MG63 (cell line): ENCODE measurements at regions not wholly inside any gene's neighbourhood (a gene's known extent, or its start where the extent isn't known, plus 50 kb on each side); places are given as distances from the start of the nearest gene placed in this dataset.
A peak's percentile ranks its signal among the peaks of the same experiment; 100 is the strongest.
"Not testable (repeated sequence)": the region's sequence is repeated elsewhere in the genome, so short reads cannot be mapped to it uniquely, and the experiment has no call there.

Source experiments
- DNase-seq: peaks from one replicate; pipeline ENCODE4 v3.0.0-alpha.2; 2020
- H3K27me3 ChIP-seq: fragments of 250-450 bp; sonication (Bioruptor Pico); 2 replicates; pipeline ENCODE4 v1.5.1; 2020; ENCODE audit warnings: mild to moderate bottlenecking, moderate library complexity
- H3K36me3 ChIP-seq: fragments of 250-450 bp; sonication (Bioruptor Pico); 2 replicates; pipeline ENCODE4 v1.5.1; 2020; ENCODE audit warnings: mild to moderate bottlenecking, moderate library complexity
- H3K4me3 ChIP-seq: fragments of 250-450 bp; sonication (Bioruptor Pico); 2 replicates; pipeline ENCODE4 v1.5.1; 2020; ENCODE audit warnings: mild to moderate bottlenecking, moderate library complexity
- H3K9me3 ChIP-seq: fragments of 250-450 bp; sonication (Bioruptor Pico); 2 replicates; pipeline ENCODE4 v1.5.1; 2020; ENCODE audit warnings: mild to moderate bottlenecking, moderate library complexity

DNA sequence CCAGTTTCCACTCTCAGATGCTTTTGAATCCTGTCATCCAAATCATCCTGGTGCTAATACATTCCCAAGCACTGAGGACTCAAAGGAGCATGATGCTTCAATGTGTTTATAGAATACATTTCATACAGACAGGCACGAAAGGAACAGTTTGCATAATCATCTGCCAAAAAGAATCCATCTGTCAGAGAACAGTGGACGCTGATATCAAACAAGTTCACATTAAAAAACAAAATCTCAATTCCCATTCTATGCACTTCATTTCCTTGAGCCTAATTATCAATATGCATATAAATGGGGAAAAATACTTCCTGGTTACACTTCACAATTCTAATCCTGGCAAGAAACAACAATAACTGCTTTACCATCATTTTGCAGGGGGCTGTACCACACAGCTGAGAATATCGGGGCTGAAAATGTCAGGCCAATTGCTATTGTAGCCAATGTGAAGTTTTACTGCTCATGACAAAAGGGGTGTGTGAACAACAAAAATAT, 125.5 kb upstream of the FAM174A start:
- Histone ChIP-seq H3K9me3 (no peaks in the 10 kb centered on the region), H3K36me3 (no peaks in the 10 kb centered on the region), H3K27me3 (no peaks in the 10 kb centered on the region), H3K4me3 (no peak overlapping the region)
- no peak for DNase-seq

DNA sequence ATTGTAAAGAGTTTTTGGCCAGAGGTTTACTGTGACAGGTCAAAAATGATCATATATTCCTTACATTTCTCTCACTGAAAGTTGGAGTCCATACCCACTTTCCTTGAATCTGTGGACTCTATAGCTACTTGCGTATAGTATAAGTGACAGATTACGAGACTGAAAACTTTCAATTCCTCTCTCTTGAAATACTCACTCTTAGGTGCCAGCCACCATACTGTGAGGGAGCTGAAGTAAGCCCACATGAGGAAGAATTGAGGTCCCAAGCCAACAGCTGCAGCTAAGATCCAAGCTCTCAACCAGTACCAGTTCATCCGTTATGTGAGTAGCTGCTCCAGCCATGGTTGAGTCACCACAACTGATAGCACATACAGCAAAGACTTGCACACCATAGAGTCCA, 128.1 kb upstream of the FAM174A start:
- no peaks in the 10 kb centered on the region for H3K36me3 ChIP-seq
- no peaks in the 10 kb centered on the region for H3K27me3 ChIP-seq
- H3K4me3 ChIP-seq, result no peak overlapping the region
- H3K9me3 ChIP-seq, result no peaks in the 10 kb centered on the region
- no peak for DNase-seq

DNA sequence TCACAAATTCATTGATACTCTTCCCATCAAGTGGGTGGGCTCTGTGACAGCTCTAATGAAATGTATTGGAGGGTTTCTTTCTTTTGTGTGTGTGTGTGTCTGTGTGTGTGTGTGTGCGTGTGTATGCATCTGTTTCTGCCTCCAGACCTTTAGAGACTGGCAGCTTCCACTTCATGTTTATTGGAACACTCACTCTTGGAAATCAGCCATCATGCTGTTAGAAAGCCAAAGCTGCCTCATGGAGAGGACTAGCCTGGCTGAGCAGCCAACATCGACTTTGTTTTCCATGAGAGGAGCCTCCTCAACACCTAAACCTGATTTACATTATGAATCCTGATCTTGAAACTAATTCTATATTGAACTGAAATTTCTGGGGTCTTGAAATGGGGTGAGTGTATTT, 128.5 kb upstream of the FAM174A start:
- no peaks in the 10 kb centered on the region for H3K27me3 ChIP-seq
- H3K36me3 ChIP-seq, result no peaks in the 10 kb centered on the region

DNA sequence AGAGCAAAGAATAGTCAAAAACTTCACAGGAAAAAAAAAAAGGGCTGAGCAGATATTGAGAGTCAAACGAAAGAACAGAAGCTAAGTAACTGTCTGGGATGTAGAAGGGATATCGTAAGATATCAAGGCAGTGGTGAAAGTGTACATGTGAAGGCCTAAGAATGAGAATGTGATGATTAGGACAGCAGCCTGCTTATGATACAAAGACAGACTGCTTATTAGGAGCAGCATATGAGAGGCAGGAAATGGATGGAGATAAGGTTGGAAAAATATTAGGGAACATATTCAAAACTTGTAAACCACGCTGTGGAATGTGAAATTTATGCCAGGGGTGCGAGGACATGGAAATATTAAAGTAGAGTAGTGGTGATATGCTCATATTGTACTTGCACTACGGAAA, 133.1 kb upstream of the FAM174A start:
- Histone ChIP-seq H3K36me3 (no peaks in the 10 kb centered on the region), H3K4me3 (no peak overlapping the region), H3K9me3 (no peaks in the 10 kb centered on the region), H3K27me3 (no peaks in the 10 kb centered on the region)
- DNase-seq, result no peak

More for the DNA sequence above, 128.5 kb upstream of the FAM174A start:
- Histone ChIP-seq H3K9me3 (no peaks in the 10 kb centered on the region), H3K4me3 (no peak overlapping the region)
- peak; percentile 4 for DNase-seq

DNA sequence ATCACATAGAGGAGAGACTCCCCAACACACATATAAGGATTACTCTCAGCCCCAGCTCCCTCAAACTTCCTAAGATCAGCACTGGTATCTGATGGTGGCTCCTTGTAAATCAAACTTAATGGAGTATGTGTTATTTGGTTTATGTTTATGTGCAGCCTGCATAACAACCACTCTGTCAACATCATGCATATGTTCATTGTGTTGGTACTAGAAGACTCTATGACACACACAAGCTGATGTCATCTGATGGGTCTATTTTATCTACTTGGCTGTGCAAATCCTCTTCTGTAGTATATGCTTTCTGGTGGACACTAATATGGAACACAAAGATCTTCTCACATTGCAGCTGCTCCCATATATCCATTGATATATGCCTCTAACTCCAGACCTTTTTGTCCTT, 134.0 kb upstream of the FAM174A start:
- no peaks in the 10 kb centered on the region for H3K36me3 ChIP-seq
- H3K4me3 ChIP-seq, result no peak overlapping the region
- H3K9me3 ChIP-seq, result no peaks in the 10 kb centered on the region
- DNase-seq, result no peak
- no peaks in the 10 kb centered on the region for H3K27me3 ChIP-seq

DNA sequence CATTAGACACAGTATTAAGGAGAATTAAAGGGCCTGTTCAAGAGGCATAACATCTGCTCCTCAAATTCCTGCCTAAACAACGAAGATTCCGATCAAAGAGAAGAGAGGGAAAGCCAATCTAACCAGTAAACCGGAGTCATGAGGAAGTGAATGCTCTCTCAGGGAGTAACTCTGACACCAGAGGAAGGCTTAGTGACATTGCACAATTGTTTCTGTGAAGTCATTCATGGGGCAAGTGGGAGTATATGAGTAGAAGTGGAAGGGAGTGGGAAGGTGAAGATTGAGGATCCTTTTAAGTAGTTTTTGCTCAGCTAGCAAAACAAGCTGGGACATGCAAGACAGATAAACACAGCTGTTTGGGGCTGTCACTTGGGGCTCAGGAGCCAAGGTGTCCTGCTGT, 136.4 kb upstream of the FAM174A start:
- H3K27me3 ChIP-seq, DNase-seq, H3K36me3 ChIP-seq, H3K4me3 ChIP-seq, H3K9me3 ChIP-seq: not testable (repeated sequence)

DNA sequence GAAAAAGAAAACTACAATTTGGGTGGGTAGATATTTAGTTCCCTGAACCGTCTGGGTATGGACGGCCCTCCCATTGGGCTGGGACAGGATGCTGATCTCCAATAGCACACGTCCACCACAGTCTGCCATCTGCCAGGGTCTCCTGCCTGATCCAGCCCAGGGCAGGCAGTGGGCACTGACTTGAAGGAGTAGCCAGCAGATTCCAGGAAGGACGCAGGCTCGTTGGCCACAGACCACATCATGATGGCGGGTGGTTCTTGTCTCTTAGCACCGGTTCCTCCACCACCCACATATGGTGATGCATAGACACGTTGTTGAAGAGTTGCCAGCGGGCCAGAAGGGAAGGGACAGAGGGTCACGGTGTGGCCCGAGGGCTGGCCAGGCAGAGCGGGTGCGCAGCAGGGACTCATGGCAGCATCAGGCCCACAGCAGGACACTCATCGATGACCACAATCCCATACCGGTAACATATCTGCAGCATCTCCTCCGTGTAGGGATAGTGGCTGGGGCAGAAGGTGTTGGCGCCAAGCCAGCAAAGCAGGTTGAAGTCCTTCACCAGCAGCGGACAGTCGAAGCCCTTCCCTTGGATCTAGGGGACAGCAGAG, 155.8 kb upstream of the FAM174A start:
- not testable (repeated sequence) for H3K27me3 ChIP-seq, DNase-seq

DNA sequence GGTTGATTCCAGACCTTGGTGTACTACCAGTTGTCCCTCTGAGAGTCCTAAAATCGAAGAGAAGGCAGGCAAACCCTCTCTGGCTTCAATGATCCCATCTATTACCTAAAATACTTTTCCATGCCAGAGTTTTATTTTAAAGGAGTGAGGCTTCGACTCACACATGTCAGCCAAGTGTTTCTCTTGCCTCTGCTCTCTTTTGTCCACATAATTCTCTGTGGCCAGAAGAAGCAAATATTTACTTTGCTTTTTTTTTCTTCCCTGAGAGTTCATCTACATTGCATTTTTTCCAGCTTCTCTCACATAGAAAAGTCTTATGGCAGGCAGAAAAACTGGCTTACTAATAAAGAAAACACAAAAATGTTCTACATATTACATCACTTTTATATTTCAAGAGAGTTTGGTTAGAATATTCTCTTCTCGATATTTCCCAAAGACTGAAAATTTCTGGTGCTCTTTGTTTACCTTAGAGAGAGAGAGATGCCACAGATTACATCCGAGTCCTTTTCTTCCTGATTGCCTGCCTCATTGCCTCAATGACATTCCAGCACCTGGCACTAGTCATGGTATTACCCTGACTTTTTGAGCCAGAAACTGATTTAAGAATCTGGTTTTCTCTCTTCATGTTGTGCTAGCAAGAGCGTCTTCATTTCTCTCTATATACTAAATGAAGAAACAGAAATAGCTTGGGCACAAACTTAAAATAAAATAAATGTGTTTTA, 170.3 kb upstream of the FAM174A start:
- not testable (repeated sequence) for H3K9me3 ChIP-seq, H3K36me3 ChIP-seq, H3K27me3 ChIP-seq, DNase-seq, H3K4me3 ChIP-seq

More for the DNA sequence above, 155.8 kb upstream of the FAM174A start:
- H3K36me3 ChIP-seq, H3K4me3 ChIP-seq, H3K9me3 ChIP-seq: not testable (repeated sequence)

DNA sequence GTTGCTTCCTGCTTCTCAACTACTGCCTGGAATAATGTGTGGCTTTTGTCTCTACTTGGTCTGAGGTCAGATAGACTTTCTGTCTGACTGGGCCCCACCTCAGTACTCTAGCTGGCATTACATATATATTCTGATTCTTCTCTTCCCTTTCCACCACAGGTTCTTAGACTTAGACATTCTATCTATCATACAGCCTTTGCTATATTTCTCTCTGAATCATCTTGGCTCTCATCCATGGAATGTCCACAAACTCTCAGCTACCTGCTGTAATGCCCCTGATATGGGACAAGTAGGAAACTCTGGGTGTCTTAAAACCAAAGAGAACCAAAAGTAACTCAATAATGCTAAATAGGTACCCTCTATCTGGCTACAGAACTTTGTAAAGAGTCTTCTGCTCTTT, 170.8 kb upstream of the FAM174A start:
- not testable (repeated sequence) for DNase-seq, H3K27me3 ChIP-seq, H3K4me3 ChIP-seq, H3K9me3 ChIP-seq, H3K36me3 ChIP-seq

DNA sequence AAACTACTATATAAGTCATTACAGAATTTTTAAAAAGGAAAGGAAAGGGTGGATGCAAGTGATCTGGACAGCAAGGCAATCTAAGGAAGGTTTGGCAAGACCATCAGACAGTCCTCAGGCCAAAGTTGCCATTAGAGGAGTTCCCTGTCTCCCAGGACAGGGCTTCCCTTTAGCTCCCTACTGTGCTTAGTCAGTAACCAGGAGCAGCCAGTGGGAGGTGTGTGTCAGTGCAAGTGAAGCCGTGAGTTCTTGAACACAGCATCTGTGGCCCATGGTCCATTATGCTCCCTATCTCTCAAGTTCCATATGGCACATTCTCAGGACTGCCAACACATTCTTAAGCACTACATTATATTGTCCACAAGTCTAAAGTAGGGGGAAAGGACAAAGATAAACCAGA, 175.2 kb upstream of the FAM174A start:
- H3K36me3 ChIP-seq, H3K4me3 ChIP-seq, H3K27me3 ChIP-seq, H3K9me3 ChIP-seq, DNase-seq: not testable (repeated sequence)

DNA sequence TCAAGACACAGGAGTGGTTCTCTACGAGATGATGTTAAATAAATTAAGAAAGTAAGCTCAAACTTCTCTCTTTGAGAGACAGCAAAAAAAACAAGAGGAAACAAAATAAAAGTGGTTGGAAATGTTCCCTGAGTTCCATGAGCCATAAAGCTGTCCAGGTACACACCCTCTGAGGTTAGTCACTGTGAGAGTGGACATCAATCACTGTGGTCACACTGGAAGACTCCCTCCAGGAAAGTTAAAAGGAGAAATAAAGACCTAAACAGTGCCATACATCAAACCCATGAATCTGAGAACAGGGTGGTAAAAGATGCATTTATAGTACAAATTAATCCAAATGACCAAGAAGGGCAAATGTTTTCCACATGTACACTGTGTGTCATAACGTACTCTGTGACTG, 188.9 kb upstream of the FAM174A start:
- not testable (repeated sequence) for H3K36me3 ChIP-seq, DNase-seq, H3K9me3 ChIP-seq, H3K27me3 ChIP-seq, H3K4me3 ChIP-seq

DNA sequence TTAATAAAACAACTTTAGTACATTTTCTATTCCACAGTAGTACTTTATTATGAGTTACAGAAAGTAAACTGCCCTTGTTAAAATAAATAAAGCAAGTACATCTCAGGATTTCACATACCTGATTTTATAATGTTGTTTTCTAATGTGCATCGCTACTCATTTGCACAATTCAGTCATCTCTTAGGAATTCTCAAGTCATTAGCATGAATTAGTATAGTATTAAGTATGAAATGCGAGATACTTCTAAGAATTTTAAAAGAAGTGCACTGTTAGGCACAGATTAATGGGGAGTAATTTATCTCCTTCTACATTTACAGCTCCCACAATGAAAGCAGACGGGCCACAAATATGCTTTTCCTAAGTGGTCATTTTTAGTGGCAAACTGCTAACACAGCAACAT, 193.7 kb upstream of the FAM174A start:
- not testable (repeated sequence) for H3K9me3 ChIP-seq, DNase-seq, H3K27me3 ChIP-seq, H3K36me3 ChIP-seq, H3K4me3 ChIP-seq

DNA sequence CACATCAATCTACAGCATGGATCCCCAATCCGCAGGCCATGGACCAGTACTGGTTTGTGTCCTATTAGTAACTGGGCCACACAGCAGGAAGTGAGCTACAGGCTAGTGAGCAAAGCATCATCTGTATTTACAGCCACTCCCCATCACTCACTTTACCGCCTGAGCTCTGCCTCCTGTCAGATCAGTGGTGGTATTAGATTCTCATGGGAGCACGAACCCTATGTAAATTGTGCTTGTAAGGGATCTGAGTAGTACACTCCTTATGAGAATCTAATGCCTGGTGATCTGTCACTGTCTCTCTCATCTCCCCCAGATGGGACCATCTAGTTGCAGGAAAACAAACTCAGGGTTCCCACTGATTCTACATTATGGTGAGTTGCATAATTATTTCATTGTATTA, 212.7 kb upstream of the FAM174A start:
- H3K36me3 ChIP-seq, result no peaks in the 10 kb centered on the region
- H3K27me3 ChIP-seq, result no peaks in the 10 kb centered on the region
- no peak overlapping the region for H3K4me3 ChIP-seq
- DNase-seq, result no peak
- H3K9me3 ChIP-seq, result no peaks in the 10 kb centered on the region

DNA sequence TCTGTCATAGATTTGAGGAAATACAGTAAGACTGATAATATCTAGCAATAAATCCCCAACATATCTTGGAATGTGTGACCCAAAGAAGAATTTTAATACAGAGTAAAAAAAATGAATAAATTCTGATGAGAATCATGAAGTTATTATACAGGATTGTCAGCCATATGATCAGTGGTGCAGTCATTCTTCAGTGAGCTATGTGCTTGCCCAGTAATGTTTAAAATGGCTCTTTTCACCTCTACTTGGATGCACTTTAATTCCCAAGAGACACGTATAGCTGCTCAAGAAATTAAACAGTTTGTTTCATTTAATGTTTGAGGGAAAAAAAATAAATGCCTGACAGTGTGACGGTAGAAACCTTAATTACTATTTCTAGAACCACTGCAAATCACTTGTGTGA, 215.3 kb upstream of the FAM174A start:
- no peak overlapping the region for H3K4me3 ChIP-seq
- H3K36me3 ChIP-seq, result no peaks in the 10 kb centered on the region
- no peaks in the 10 kb centered on the region for H3K9me3 ChIP-seq
- DNase-seq, result no peak
- no peaks in the 10 kb centered on the region for H3K27me3 ChIP-seq

DNA sequence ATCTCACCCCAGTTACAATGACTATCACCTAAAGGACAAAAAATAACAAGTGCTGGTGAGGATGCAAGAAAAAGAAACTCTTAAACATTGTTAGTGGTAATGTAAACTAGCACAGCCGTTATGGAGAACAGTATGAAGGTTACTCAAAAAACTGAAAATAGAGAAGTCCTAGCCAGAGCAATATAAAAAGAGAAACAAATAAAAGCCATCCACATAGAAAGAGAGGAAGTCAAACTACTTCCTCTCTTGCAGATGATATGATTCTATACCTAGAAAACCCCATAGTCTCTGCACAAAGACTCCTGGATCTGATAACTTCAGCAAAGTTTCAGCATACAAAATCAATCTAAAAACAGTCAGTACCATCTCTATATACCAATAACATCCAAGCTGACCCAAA, 221.5 kb upstream of the FAM174A start:
- H3K36me3 ChIP-seq, result no peaks in the 10 kb centered on the region
- no peak for DNase-seq

DNA sequence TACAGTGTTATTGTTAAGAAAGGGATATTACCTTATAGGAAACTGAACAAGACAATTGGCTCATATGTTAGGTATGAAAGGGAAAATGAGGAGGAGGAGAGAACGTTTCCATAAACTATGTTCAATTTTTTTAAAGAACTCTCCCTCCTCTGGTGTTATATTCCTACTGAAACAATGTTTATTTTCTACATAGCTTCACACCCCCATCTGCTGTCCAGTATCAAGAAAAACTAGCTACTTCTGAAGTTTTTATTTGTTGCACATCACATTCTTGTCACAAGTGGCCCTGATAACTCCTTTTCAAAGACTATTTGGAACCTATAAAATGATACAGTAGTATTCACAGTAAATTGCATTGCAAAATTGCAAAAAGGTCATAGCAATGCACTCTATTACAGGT, 223.4 kb upstream of the FAM174A start:
- H3K27me3 ChIP-seq, result no peaks in the 10 kb centered on the region
- no peaks in the 10 kb centered on the region for H3K9me3 ChIP-seq
- no peak overlapping the region for H3K4me3 ChIP-seq
- no peak for DNase-seq
- no peaks in the 10 kb centered on the region for H3K36me3 ChIP-seq

More for the DNA sequence above, 221.5 kb upstream of the FAM174A start:
- Histone ChIP-seq H3K27me3 (no peaks in the 10 kb centered on the region), H3K9me3 (no peaks in the 10 kb centered on the region), H3K4me3 (no peak overlapping the region)

DNA sequence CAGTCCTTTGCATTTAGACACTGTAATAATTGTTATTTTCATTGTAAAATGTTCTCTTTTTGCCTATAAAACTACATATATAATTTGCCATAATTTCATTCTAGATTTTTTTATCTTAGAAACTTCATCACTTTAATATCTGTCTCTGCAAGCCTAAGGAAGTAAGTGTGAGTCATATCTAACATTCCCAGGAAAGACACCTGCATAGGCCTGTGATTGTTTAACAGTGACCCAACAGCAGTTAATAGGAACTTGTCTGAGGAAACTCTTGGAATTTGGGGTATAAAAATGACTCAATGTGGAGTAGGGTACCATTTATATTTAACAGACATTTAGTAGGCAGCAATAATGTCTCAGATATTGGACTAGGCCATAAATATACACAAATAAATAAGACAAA, 229.2 kb upstream of the FAM174A start:
- Histone ChIP-seq H3K27me3 (no peaks in the 10 kb centered on the region), H3K4me3 (no peak overlapping the region), H3K36me3 (no peaks in the 10 kb centered on the region), H3K9me3 (no peaks in the 10 kb centered on the region)
- DNase-seq, result no peak

DNA sequence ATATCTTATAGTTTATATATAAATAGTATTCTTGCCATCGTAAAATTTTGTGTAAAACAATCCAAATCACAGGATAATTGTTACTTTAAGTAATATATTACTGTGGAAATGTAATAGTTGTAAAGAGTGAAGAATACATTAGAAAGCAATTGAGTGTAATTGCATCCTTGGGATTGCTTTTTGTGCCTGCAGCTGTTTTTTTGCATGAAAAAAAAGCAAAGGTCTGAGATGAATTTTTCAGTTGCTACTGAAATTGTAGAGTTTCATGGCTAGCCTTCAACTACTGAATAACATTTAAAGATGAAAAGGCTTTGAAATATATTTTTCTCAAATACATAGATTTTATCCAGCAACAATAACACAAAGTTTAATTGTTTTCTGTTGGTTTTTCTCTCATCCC, 232.0 kb upstream of the FAM174A start:
- DNase-seq, result no peak
- no peaks in the 10 kb centered on the region for H3K36me3 ChIP-seq
- H3K4me3 ChIP-seq, result no peak overlapping the region
- no peaks in the 10 kb centered on the region for H3K27me3 ChIP-seq
- H3K9me3 ChIP-seq, result no peaks in the 10 kb centered on the region
